WERI-Rb-1 (cell line): ENCODE measurements at regions not wholly inside any gene's neighbourhood (a gene's known extent, or its start where the extent isn't known, plus 50 kb on each side); places are given as distances from the start of the nearest gene placed in this dataset.

Experiments used
- DNase-seq: peaks from one replicate; pipeline ENCODE4 v3.0.0-alpha.2; 2020
- H3K27ac ChIP-seq: fragments of 250-450 bp; sonication (Bioruptor Pico); 2 replicates; pipeline ENCODE4 v1.5.1; 2020; ENCODE audit warnings: mild to moderate bottlenecking, moderate library complexity
- H3K27me3 ChIP-seq: fragments of 250-450 bp; sonication (Bioruptor Pico); 2 replicates; pipeline ENCODE4 v1.5.1; 2021; ENCODE audit warnings: mild to moderate bottlenecking, low read depth, moderate library complexity; ENCODE audit not compliant: insufficient read depth, severe bottlenecking
- H3K36me3 ChIP-seq: fragments of 250-450 bp; sonication (Bioruptor Pico); 2 replicates; pipeline ENCODE4 v1.5.1; 2020; ENCODE audit warnings: mild to moderate bottlenecking, moderate library complexity
- H3K4me3 ChIP-seq: 2 replicates; pipeline ENCODE4 v1.5.1; 2011; ENCODE audit warnings: low read depth, mild to moderate bottlenecking, control low read depth, low read length
- H3K9me3 ChIP-seq: fragments of 250-450 bp; sonication (Bioruptor Pico); 2 replicates; pipeline ENCODE4 v1.5.1; 2021; ENCODE audit warnings: mild to moderate bottlenecking, moderate library complexity; ENCODE audit not compliant: severe bottlenecking
- TF ChIP-seq, protein P1 (sequence below): IDR thresholded peaks from 2 replicates; pipeline ENCODE4 v1.5.1; 2011; ENCODE audit warnings: low read depth, mild to moderate bottlenecking, control low read depth, inconsistent platforms, low read length

DNA sequence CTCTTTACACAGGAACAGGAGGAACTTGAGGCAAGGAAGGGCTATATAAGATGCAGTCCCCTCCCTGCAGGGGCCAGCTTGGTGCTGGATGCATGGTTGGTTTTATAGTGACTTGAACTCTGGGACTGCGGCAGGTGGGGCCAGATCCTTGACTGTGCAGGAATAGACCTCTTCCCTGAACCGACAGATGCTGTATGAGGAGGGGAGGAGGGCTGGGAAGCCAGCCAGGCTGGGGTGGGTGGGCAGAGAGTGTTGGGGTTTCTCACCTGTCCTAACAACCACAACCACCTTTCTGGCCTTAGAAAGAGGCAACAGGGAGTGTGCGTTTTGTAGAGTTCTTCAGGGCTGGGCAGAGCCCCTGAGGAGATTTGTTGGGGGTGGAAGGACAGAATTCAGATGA lies 798.1 kb downstream of the KCNJ18 start:
- H3K9me3 ChIP-seq, result no peaks in the 10 kb centered on the region
- DNase-seq, result no peak
- H3K27me3 ChIP-seq, result peaks cover 5% of the 10 kb centered on the region
- TF ChIP-seq, protein P1, sequence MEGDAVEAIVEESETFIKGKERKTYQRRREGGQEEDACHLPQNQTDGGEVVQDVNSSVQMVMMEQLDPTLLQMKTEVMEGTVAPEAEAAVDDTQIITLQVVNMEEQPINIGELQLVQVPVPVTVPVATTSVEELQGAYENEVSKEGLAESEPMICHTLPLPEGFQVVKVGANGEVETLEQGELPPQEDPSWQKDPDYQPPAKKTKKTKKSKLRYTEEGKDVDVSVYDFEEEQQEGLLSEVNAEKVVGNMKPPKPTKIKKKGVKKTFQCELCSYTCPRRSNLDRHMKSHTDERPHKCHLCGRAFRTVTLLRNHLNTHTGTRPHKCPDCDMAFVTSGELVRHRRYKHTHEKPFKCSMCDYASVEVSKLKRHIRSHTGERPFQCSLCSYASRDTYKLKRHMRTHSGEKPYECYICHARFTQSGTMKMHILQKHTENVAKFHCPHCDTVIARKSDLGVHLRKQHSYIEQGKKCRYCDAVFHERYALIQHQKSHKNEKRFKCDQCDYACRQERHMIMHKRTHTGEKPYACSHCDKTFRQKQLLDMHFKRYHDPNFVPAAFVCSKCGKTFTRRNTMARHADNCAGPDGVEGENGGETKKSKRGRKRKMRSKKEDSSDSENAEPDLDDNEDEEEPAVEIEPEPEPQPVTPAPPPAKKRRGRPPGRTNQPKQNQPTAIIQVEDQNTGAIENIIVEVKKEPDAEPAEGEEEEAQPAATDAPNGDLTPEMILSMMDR, result no peak
- no peaks in the 10 kb centered on the region for H3K36me3 ChIP-seq
- H3K4me3 ChIP-seq, result no peak overlapping the region
- no peak overlapping the region for H3K27ac ChIP-seq

DNA sequence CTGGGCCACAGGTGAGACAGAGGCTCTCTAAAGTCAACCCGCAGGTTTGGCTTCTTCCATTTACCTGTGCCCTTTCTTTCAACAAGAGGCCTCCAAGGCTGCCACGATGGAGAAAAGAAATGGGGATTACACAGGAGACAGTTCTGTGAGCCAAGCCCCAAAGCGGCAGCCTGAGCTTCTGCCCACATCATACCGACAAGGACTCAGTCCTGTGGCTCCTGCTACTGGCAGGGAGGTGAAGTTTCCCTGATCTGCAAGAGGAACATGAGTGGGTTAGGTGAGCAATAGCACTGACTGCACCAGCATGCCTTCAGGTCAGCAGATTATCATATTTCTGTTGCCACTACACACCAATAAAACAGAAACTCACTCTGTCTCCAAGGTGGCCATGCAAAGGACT lies 800.0 kb downstream of the KCNJ18 start:
- no peak for DNase-seq
- H3K9me3 ChIP-seq, result no peaks in the 10 kb centered on the region
- no peak overlapping the region for H3K4me3 ChIP-seq
- no peaks in the 10 kb centered on the region for H3K36me3 ChIP-seq
- no peaks in the 10 kb centered on the region for H3K27me3 ChIP-seq
- H3K27ac ChIP-seq, result no peak overlapping the region
- TF ChIP-seq, protein P1, result no peak

DNA sequence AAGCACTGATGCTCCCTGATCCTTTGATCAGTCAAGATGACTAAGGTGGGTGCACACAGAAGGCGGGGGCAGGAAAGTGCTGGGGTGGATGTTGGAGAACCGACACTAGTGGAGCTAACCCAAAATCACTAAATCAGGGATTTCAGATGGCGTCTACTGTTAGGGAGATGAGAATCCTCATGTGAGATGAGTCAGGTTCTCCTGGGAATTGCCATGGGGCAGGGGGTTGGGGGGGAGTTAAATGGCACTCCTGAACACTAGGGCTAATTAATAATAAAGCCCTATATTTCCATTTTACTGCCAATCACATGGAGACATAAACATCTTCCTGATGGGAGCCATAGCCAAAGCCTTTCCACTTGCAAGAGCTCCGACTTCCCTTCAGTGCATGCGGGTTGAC lies 804.1 kb downstream of the KCNJ18 start:
- DNase-seq, result no peak
- TF ChIP-seq, protein P1, result no peak
- H3K27ac ChIP-seq, result no peak overlapping the region

DNA sequence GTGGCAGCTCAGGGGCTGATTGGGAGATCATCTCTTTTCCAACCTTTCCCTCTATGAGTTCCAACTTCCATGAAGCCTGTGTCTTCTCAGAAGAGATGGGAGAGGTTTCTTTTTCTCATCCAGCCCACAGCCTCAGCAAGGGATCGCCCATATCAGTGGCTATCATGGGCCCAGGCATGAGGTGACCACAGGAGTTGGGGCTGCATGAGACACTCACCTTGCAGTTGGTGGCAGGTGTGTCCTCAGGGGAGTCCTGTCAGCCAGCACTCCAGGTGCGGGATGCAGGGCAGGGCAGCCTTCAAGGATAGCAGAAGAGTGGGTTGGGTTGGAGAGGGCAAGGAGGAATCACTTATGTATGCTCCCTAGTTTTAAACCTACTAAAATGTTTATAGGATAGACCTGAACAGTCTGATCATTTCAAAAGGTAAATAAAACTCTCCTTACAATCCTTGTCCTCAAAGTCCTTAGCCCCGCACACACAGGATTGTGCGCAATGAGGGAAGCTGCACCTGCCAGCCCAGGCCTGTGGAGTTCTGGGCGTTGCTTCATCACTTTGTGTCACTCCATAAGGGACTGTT lies 811.1 kb downstream of the KCNJ18 start:
- H3K36me3 ChIP-seq, result no peaks in the 10 kb centered on the region
- peaks cover 13% of the 10 kb centered on the region for H3K27me3 ChIP-seq
- TF ChIP-seq, protein P1, result no peak
- H3K4me3 ChIP-seq, result no peak overlapping the region
- DNase-seq, result no peak
- H3K9me3 ChIP-seq, result no peaks in the 10 kb centered on the region
- H3K27ac ChIP-seq, result no peak overlapping the region

More for the DNA sequence above, 804.1 kb downstream of the KCNJ18 start:
- Histone ChIP-seq H3K36me3 (no peaks in the 10 kb centered on the region), H3K27me3 (no peaks in the 10 kb centered on the region), H3K9me3 (no peaks in the 10 kb centered on the region), H3K4me3 (no peak overlapping the region)

DNA sequence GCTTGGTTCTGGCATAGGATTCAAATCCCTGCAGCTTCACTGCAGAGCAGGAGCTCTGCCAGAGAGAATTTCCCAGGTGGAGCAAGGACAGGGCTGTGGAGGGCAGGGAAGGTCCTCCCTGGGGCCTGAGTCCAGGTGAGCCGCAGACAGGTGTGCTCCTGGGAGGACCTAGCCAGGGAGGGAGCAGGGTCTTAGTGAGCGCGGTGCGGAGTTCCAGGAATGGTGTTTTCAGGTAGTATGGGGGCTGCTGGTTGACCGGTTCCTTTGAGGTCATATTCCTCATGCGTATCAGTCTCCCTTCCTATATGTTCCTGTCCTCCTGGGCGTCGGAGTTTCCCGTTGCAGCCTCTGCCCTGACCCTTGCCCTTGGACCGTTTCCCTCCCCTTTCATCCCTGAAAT lies 813.3 kb downstream of the KCNJ18 start:
- H3K27me3 ChIP-seq, result peaks cover 13% of the 10 kb centered on the region

More for the DNA sequence above, 813.3 kb downstream of the KCNJ18 start:
- TF ChIP-seq, protein P1, result no peak
- Histone ChIP-seq H3K27ac (no peak overlapping the region), H3K36me3 (no peaks in the 10 kb centered on the region), H3K9me3 (no peaks in the 10 kb centered on the region), H3K4me3 (no peak overlapping the region)
- no peak for DNase-seq
